ENCODE measurements at regions not wholly inside any gene's neighbourhood (a gene's known extent, or its start where the extent isn't known, plus 50 kb on each side); places are given as distances from the start of the nearest gene placed in this dataset.

DNA sequence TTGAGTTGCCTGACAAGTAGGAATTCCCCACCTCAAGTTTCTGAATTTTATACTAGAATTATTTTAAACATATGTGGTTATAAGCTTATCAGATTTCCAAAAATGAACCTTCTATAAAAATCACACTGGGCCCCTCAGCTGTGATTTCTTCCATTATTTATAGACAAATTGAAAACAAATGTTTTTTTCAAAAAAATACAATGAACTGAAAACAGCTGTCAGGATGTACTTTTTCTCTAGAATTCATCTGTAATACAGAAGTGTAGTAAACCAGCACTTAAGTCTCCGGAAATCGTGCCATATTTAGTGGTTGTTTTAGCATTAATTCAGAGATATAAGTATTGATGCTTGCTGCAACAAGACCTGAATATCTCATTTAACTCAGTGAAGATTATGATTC is 74.0 kb downstream of the SPRY1 start:
- no peak for TF ChIP-seq POLR2A (IDR thresholded peaks at IDR 0.05; ENCODE audit: low read length)
- TF ChIP-seq GATA1 (IDR thresholded peaks at IDR 0.05; ENCODE audit: low read depth, low read length) = no peak

All from erythroblast (primary cell).